ENCODE measurements at regions not wholly inside any gene's neighbourhood (a gene's known extent, or its start where the extent isn't known, plus 50 kb on each side); places are given as distances from the start of the nearest gene placed in this dataset.

DNA sequence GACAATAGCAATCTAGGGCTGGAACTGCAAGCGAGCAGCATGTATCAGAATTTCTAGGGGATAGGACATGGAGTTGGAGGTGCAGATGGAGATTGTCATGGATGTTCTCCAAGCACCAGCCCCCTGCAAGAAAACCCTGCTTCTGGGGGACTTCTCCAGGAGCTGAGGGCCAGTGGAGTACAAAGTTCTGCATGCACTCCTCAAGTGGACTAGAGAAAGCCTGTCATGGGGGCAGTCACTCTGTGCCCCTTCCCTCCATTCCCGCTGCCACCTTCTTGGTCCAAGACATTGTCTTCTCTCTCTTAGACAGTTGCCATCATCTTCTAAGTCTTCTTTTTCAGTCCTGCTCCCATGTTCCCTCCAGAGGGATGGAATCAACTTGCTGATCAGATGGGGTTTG lies 87.9 kb downstream of the AIPL1 start:
- no peak overlapping the region for H3K4me3 Mint-ChIP-seq
- DNase-seq (ENCODE audit: low spot score) (no peak), ATAC-seq (no peak)
- no peaks in the 10 kb centered on the region; the same call in 1 of the 2 replicates for H3K4me1 Mint-ChIP-seq
- TF ChIP-seq MLX (CRISPR knock-in tag; IDR thresholded peaks at IDR 0.05) (no peak), SP1 (CRISPR knock-in tag; conservative IDR thresholded peaks at IDR 0.05) (no peak), GRHL2 (CRISPR knock-in tag; IDR thresholded peaks at IDR 0.05; ENCODE audit: insufficient replicate concordance, severe bottlenecking) (no peak), MYBL2 (CRISPR knock-in tag; IDR thresholded peaks at IDR 0.05) (no peak)
- TF ChIP-seq, protein P1, sequence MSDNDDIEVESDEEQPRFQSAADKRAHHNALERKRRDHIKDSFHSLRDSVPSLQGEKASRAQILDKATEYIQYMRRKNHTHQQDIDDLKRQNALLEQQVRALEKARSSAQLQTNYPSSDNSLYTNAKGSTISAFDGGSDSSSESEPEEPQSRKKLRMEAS (CRISPR knock-in tag; IDR thresholded peaks at IDR 0.05), result no peak
- TF ChIP-seq, protein P2, sequence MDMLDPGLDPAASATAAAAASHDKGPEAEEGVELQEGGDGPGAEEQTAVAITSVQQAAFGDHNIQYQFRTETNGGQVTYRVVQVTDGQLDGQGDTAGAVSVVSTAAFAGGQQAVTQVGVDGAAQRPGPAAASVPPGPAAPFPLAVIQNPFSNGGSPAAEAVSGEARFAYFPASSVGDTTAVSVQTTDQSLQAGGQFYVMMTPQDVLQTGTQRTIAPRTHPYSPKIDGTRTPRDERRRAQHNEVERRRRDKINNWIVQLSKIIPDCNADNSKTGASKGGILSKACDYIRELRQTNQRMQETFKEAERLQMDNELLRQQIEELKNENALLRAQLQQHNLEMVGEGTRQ (CRISPR knock-in tag; IDR thresholded peaks at IDR 0.05), result no peak
- CTCF ChIA-PET, result no interaction called here
- H3K9me3 Mint-ChIP-seq, result no peaks in the 10 kb centered on the region
- H3K36me3 Mint-ChIP-seq, result no peaks in the 10 kb centered on the region
- no peaks in the 10 kb centered on the region; the same call in 1 of the 2 replicates for H3K27me3 Mint-ChIP-seq (ENCODE audit: low read depth)
- no peak overlapping the region for H3K27ac Mint-ChIP-seq
- POLR2A ChIA-PET, result no interaction called here

GRCh38 chr17:6346156-6346786 lies 88.7 kb downstream of the AIPL1 start:
- Mint-ChIP-seq H3K4me3 (no peak overlapping the region), H3K9me3 (no peaks in the 10 kb centered on the region), H3K36me3 (no peaks in the 10 kb centered on the region), H3K4me1 (no peaks in the 10 kb centered on the region; the same call in 1 of the 2 replicates), H3K27ac (no peak overlapping the region), H3K27me3 (ENCODE audit: low read depth) (no peaks in the 10 kb centered on the region; the same call in 1 of the 2 replicates)
- ChIA-PET POLR2A (no interaction called here), CTCF (interaction anchor here (0.6 to 0.8 kb wide), 2 partner anchors 14 to 48 kb away, joined by 3 to 4 read pairs; no protein-coding TSS in a partner anchor)
- ATAC-seq (no peak), DNase-seq (ENCODE audit: low spot score) (no peak)
- TF ChIP-seq ZNF416 (CRISPR knock-in tag; IDR thresholded peaks at IDR 0.05), result no peak
- no peak for TF ChIP-seq ETV6 (CRISPR knock-in tag; IDR thresholded peaks at IDR 0.05)
- TF ChIP-seq ZNF138 (CRISPR knock-in tag; conservative IDR thresholded peaks at IDR 0.05), result no peak
- no peak for TF ChIP-seq ZNF512 (CRISPR knock-in tag; IDR thresholded peaks at IDR 0.05; ENCODE audit: borderline replicate concordance)
- no peak for TF ChIP-seq TEAD4 (CRISPR knock-in tag; IDR thresholded peaks at IDR 0.05)
- TF ChIP-seq ZMAT4 (CRISPR knock-in tag; IDR thresholded peaks at IDR 0.05), result no peak
- no peak for TF ChIP-seq SP1 (CRISPR knock-in tag; conservative IDR thresholded peaks at IDR 0.05)
- TF ChIP-seq GRHL2 (CRISPR knock-in tag; IDR thresholded peaks at IDR 0.05; ENCODE audit: insufficient replicate concordance, severe bottlenecking), result no peak
- TF ChIP-seq, protein P3, sequence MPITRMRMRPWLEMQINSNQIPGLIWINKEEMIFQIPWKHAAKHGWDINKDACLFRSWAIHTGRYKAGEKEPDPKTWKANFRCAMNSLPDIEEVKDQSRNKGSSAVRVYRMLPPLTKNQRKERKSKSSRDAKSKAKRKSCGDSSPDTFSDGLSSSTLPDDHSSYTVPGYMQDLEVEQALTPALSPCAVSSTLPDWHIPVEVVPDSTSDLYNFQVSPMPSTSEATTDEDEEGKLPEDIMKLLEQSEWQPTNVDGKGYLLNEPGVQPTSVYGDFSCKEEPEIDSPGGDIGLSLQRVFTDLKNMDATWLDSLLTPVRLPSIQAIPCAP (CRISPR knock-in tag; IDR thresholded peaks at IDR 0.05), result no peak
- TF ChIP-seq KAT7 (CRISPR knock-in tag; IDR thresholded peaks at IDR 0.05; ENCODE audit: borderline replicate concordance), result no peak
- no peak for TF ChIP-seq CREB1 (CRISPR knock-in tag; IDR thresholded peaks at IDR 0.05)
- no peak for TF ChIP-seq ELF4 (CRISPR knock-in tag; IDR thresholded peaks at IDR 0.05; ENCODE audit: low read depth)
- TF ChIP-seq TCF7 (CRISPR knock-in tag; IDR thresholded peaks at IDR 0.05; ENCODE audit: low read depth), result no peak
- TF ChIP-seq ZNF423 (CRISPR knock-in tag; IDR thresholded peaks at IDR 0.05), result no peak
- no peak for TF ChIP-seq ZBTB21 (CRISPR knock-in tag; IDR thresholded peaks at IDR 0.05; ENCODE audit: borderline replicate concordance)
- TF ChIP-seq, protein P1 (CRISPR knock-in tag; IDR thresholded peaks at IDR 0.05), result no peak
- TF ChIP-seq ATF6 (CRISPR knock-in tag; IDR thresholded peaks at IDR 0.05), result no peak
